ENCODE measurements at regions not wholly inside any gene's neighbourhood (a gene's known extent, or its start where the extent isn't known, plus 50 kb on each side); places are given as distances from the start of the nearest gene placed in this dataset.

DNA sequence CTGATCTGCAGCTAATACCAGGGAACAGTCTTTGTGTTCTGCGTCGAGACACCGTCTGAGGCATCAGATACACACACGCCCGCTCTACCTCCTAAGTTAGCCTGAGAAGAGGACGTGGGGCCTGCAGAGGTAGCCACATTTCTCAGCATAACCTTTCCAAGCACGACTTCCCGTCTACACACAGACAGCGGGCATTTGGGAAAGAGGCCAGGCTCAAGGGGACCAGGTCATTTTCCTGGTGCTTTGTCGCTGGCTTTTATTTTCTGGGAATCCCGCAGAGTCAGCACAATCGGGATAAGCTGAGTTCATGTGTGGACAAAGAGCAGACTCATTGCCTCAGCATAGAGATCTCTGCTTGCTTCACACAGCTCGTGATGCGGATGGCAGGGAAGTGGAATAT lies 72.5 kb upstream of the SMYD2 start:
- DNase-seq (ENCODE audit: low spot score), result no peak

DNA sequence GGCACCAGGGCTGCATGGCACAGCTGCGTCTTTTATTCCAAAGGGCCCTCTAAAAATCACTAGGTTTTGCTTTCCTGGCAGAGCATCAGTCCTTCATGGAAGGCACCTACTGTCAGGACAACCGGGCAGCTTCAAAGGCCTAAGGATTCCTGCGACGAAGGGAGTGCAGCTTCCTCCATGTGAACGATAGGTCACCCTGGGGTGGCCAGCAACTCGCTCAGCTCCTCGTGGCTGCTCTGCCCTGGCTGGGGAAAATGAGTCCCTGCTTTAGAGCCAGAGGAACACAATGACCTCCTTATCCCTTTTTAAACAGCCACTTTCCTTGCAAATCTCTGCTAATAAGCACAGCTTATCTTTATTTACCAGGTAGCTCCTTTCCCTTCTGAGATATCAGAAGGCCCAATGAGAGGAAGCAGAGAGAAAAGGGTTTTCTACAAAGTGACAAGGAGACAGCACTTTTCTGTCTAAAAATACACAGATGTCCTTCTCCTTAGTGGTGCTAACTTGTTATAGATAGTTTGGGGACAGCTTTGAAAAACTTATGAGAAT lies 71.6 kb upstream of the SMYD2 start:
- DNase-seq (ENCODE audit: low spot score), result no peak

- no peak for DNase-seq (ENCODE audit: low spot score)
Observed at GRCh38 chr1:214213136-214213535, 67.8 kb upstream of the SMYD2 start.

GRCh38 chr1:214214851-214215250 lies 66.1 kb upstream of the SMYD2 start:
- DNase-seq (ENCODE audit: low spot score), result no peak

GRCh38 chr1:214215583-214215982 lies 65.4 kb upstream of the SMYD2 start:
- no peak for DNase-seq (ENCODE audit: low spot score)

DNA sequence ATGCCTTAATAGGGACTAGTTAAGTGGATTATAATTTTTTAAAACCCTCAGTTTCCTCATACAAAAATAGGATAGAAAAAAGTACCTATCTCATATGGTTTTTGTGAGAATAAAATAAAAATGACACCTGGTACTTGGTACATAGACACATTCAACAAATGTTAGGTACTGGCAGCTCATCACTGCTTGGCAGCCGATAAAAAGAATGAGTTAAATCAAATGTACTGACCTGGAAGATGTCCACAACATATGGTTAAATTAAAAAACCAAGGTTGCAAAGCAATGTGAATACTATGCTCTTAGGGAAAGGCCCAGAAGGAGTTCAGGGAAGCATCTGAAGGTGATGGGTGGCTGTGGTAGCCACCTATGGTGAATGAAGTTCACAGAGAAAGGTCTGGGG lies 64.9 kb upstream of the SMYD2 start:
- no peak for DNase-seq (ENCODE audit: low spot score)

GRCh38 chr1:214216779-214217178 lies 64.2 kb upstream of the SMYD2 start:
- DNase-seq (ENCODE audit: low spot score), result no peak

- DNase-seq (ENCODE audit: low spot score), result peak; percentile 7
Observed at GRCh38 chr1:214219902-214220301, 61.1 kb upstream of the SMYD2 start.

GRCh38 chr1:214220891-214221290 lies 60.1 kb upstream of the SMYD2 start:
- no peak for DNase-seq (ENCODE audit: low spot score)

GRCh38 chr1:214224611-214225354 lies 56.2 kb upstream of the SMYD2 start:
- DNase-seq (ENCODE audit: low spot score), result no peak

GRCh38 chr1:214228976-214229375 lies 52.0 kb upstream of the SMYD2 start:
- DNase-seq (ENCODE audit: low spot score), result no peak

DNA sequence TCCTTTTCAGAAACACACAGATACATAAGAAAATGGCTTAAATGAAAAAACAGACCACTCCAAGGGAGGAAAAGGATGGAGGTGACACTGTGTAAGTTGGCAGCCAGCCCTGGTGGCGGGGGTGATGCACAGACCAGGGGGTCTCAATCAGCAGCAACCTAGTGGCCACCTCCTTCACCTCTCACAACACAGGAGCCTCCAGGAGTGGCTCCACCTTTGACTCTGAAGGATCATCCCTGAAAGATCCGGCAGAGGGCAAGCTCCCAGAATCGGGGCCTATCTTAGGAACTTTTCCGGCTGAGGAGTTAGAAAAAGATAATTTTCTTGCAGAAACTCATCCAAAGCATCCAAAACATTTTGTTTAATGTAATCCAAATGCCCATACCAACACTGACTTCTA lies 51.2 kb upstream of the SMYD2 start:
- DNase-seq (ENCODE audit: low spot score), result no peak

Data from SW480 (cell line).